Mesenchymal stem cell (in vitro differentiated cells and primary cell): ENCODE measurements at regions not wholly inside any gene's neighbourhood (a gene's known extent, or its start where the extent isn't known, plus 50 kb on each side); places are given as distances from the start of the nearest gene placed in this dataset.
"Not testable (repeated sequence)": the region's sequence is repeated elsewhere in the genome, so short reads cannot be mapped to it uniquely, and the experiment has no call there.

Experiments
- DNase-seq: peaks from one replicate; pipeline ENCODE4 v3.0.0-alpha.2; 2013
- H2AFZ ChIP-seq: one replicate; pipeline ENCODE4 v1.6.1; 2013; ENCODE audit warnings: low read depth, mild to moderate bottlenecking, control low read depth, inconsistent platforms, low read length, moderate library complexity
- H2AK5ac ChIP-seq: 2 replicates; pipeline ENCODE4 v1.6.1; 2013; ENCODE audit warnings: low read length, moderate library complexity, mild to moderate bottlenecking, inconsistent platforms; ENCODE audit not compliant: severe bottlenecking
- H2BK120ac ChIP-seq: one replicate; pipeline ENCODE4 v1.6.1; 2013; ENCODE audit warnings: low read depth, mild to moderate bottlenecking, inconsistent platforms, low read length, moderate library complexity
- H2BK12ac ChIP-seq, 2 experiments: one replicate each; pipeline ENCODE4 v1.6.1; 2013; ENCODE audit warnings: inconsistent platforms in 2 of 2, low read length in 2 of 2, mild to moderate bottlenecking in 2 of 2, moderate library complexity in 2 of 2, control low read depth in 1 of 2
- H2BK15ac ChIP-seq: one replicate; pipeline ENCODE4 v1.6.1; 2013; ENCODE audit warnings: mild to moderate bottlenecking, low read depth, inconsistent platforms; ENCODE audit not compliant: poor library complexity, severe bottlenecking
- H2BK5ac ChIP-seq: 2 replicates; pipeline ENCODE4 v1.6.1; 2013; ENCODE audit warnings: low read depth, mild to moderate bottlenecking, low read length, control low read depth, inconsistent platforms; ENCODE audit not compliant: poor library complexity, severe bottlenecking
- H3K14ac ChIP-seq, 2 experiments: one replicate each; pipeline ENCODE4 v1.6.1; 2013; ENCODE audit warnings: inconsistent platforms in 2 of 2, low read length in 2 of 2, control low read depth in 1 of 2, mild to moderate bottlenecking in 1 of 2, moderate library complexity in 1 of 2
- H3K18ac ChIP-seq, 2 experiments: one replicate each; pipeline ENCODE4 v1.6.1; 2013; ENCODE audit warnings: inconsistent platforms in 2 of 2, low read length in 2 of 2, control low read depth in 1 of 2, low read depth in 1 of 2, mild to moderate bottlenecking in 1 of 2
- H3K23ac ChIP-seq, 2 experiments: one replicate each; pipeline ENCODE4 v1.6.1; 2013; ENCODE audit warnings: inconsistent platforms in 2 of 2, low read length in 2 of 2, mild to moderate bottlenecking in 2 of 2, moderate library complexity in 2 of 2, control low read depth in 1 of 2
- H3K27ac ChIP-seq: 2 replicates; pipeline ENCODE4 v1.5.1; 2013; ENCODE audit warnings: mild to moderate bottlenecking, moderate library complexity, low read length, control low read depth, inconsistent platforms; ENCODE audit not compliant: poor library complexity, severe bottlenecking
- H3K27me3 ChIP-seq, 2 experiments: 2 replicates each; pipeline versions ENCODE4 v1.6.1 to v1.7.0; 2013; ENCODE audit warnings: low read length in 2 of 2, mild to moderate bottlenecking in 2 of 2, moderate library complexity in 2 of 2, control low read depth in 1 of 2, inconsistent platforms in 1 of 2; ENCODE audit not compliant: control insufficient read depth in 1 of 2, insufficient read depth in 1 of 2
- H3K36me3 ChIP-seq, 2 experiments: 2 replicates each; pipeline versions ENCODE4 v1.6.1 to v1.7.0; 2013; ENCODE audit warnings: low read length in 2 of 2, control low read depth in 1 of 2, inconsistent platforms in 1 of 2, low read depth in 1 of 2, mild to moderate bottlenecking in 1 of 2; ENCODE audit not compliant: insufficient read depth in 2 of 2, control insufficient read depth in 1 of 2
- H3K4ac ChIP-seq, 2 experiments: one replicate each; pipeline ENCODE4 v1.6.1; 2013; ENCODE audit warnings: inconsistent platforms in 2 of 2, low read length in 2 of 2, mild to moderate bottlenecking in 2 of 2, moderate library complexity in 2 of 2, control low read depth in 1 of 2, low read depth in 1 of 2
- H3K4me1 ChIP-seq: 2 replicates; pipeline ENCODE4 v1.6.1; 2013; ENCODE audit warnings: low read depth, low read length, control low read depth; ENCODE audit not compliant: control insufficient read depth, insufficient read depth
- H3K4me2 ChIP-seq: 2 replicates; pipeline ENCODE4 v1.6.1; 2013; ENCODE audit warnings: low read length, mild to moderate bottlenecking, inconsistent platforms; ENCODE audit not compliant: poor library complexity, severe bottlenecking
- H3K4me3 ChIP-seq, 2 experiments: 2 replicates each; pipeline versions ENCODE4 v1.5.1 to v1.7.0; 2013; ENCODE audit warnings: low read length in 2 of 2, mild to moderate bottlenecking in 2 of 2, control low read depth in 1 of 2, low read depth in 1 of 2; ENCODE audit not compliant: insufficient read depth in 1 of 2
- H3K79me1 ChIP-seq: replicated peaks from 2 replicates; pipeline ENCODE4 v1.6.1; 2013; ENCODE audit warnings: mild to moderate bottlenecking, control low read depth, low read length, inconsistent platforms; ENCODE audit not compliant: poor library complexity, severe bottlenecking
- H3K9ac ChIP-seq: 2 replicates; pipeline ENCODE4 v1.7.0; 2013; ENCODE audit warnings: mild to moderate bottlenecking, low read length, moderate library complexity
- H3K9me3 ChIP-seq: 2 replicates; pipeline ENCODE4 v1.7.0; 2013; ENCODE audit warnings: mild to moderate bottlenecking, low read length; ENCODE audit not compliant: control insufficient read depth
- H4K8ac ChIP-seq: one replicate; pipeline ENCODE4 v1.6.1; 2013; ENCODE audit warnings: inconsistent platforms, mild to moderate bottlenecking, low read length, moderate library complexity
- H4K91ac ChIP-seq: one replicate; pipeline ENCODE4 v1.6.1; 2013; ENCODE audit warnings: mild to moderate bottlenecking, low read length, inconsistent platforms
- WGBS: methylation state at CpG from one replicate; pipeline ENCODE4 v1.1.7; 2013; ENCODE audit warnings: mixed read lengths; 5-methylcytosine and 5-hydroxymethylcytosine counted together

DNA sequence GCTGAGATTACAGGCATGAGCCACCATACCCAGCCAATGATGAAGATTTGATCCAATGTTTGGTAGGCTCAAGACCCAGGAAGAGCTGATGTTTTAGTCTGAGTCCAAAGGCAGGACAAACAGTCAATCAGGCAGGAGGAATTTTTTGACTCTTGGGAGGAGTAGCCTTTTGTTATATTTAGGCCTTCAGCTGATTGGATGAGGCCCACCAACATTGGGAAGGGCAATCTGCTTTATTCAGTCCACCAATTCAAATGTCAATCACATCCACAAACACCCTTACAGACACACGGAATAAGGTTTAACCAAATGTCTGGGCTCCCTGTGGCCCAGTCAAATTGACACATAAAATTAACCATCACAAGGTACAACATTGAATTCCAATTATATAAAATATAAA, 61.9 kb upstream of the COX20 start:
- Histone ChIP-seq H3K9ac (no peak overlapping the region), H2BK15ac (no peak overlapping the region), H3K14ac (no peak overlapping the region), H3K27ac (no peak overlapping the region), H3K18ac (no peak overlapping the region), H2AK5ac (no peak overlapping the region), H3K36me3 (no peaks in the 10 kb centered on the region), H3K4me1 (no peaks in the 10 kb centered on the region), H2AFZ (no peak overlapping the region), H4K8ac (no peak overlapping the region), H3K4me3 (no peak overlapping the region), H2BK120ac (no peak overlapping the region), H3K79me1 (no peaks in the 10 kb centered on the region), H2BK5ac (no peak overlapping the region), H4K91ac (no peak overlapping the region), H3K9me3 (no peaks in the 10 kb centered on the region), H3K23ac (no peak overlapping the region), H2BK12ac (no peak overlapping the region), H3K4me2 (no peak overlapping the region), H3K27me3 (no peaks in the 10 kb centered on the region), H3K4ac (no peak overlapping the region)
- 86% methylated on average over 1 of the region's 1 CpG for WGBS
- no peak for DNase-seq

GRCh38 chr1:244776783-244777182, 58.7 kb upstream of the COX20 start:
- H2AFZ ChIP-seq, H2BK15ac ChIP-seq, H3K14ac ChIP-seq, H2BK120ac ChIP-seq, H2BK5ac ChIP-seq, H2AK5ac ChIP-seq, DNase-seq, H3K4me1 ChIP-seq, H3K9me3 ChIP-seq, H3K27ac ChIP-seq, H3K79me1 ChIP-seq, H3K4me3 ChIP-seq, H3K4me2 ChIP-seq, H2BK12ac ChIP-seq, H4K91ac ChIP-seq, H3K36me3 ChIP-seq, H3K27me3 ChIP-seq, H3K4ac ChIP-seq, H3K9ac ChIP-seq, H3K23ac ChIP-seq, H3K18ac ChIP-seq, H4K8ac ChIP-seq: not testable (repeated sequence)
- WGBS = no CpG with 5 or more reads among the region's 1 CpG

GRCh38 chr1:244778344-244778743, 57.1 kb upstream of the COX20 start:
- H3K4me1 ChIP-seq = peaks cover 4% of the 10 kb centered on the region
- peak overlapping the region; percentile 8 for H3K27ac ChIP-seq
- no peak overlapping the region for H3K14ac ChIP-seq
- H2BK120ac ChIP-seq = no peak overlapping the region
- H3K9me3 ChIP-seq = no peaks in the 10 kb centered on the region
- no peak overlapping the region for H3K23ac ChIP-seq
- H3K9ac ChIP-seq = no peak overlapping the region
- no peaks in the 10 kb centered on the region for H3K36me3 ChIP-seq
- no peak overlapping the region for H3K4me3 ChIP-seq
- no peak overlapping the region for H2BK12ac ChIP-seq
- H3K27me3 ChIP-seq = no peaks in the 10 kb centered on the region
- no peak overlapping the region for H3K4ac ChIP-seq
- no peak overlapping the region for H3K18ac ChIP-seq
- no peak overlapping the region for H4K8ac ChIP-seq
- no peak overlapping the region for H2AFZ ChIP-seq
- WGBS = no CpG with 5 or more reads among the region's 2 CpGs
- H3K4me2 ChIP-seq = no peak overlapping the region
- no peak overlapping the region for H2AK5ac ChIP-seq
- H3K79me1 ChIP-seq = no peaks in the 10 kb centered on the region
- H4K91ac ChIP-seq = no peak overlapping the region
- peak; percentile 72 for DNase-seq
- no peak overlapping the region for H2BK5ac ChIP-seq
- no peak overlapping the region for H2BK15ac ChIP-seq

DNA sequence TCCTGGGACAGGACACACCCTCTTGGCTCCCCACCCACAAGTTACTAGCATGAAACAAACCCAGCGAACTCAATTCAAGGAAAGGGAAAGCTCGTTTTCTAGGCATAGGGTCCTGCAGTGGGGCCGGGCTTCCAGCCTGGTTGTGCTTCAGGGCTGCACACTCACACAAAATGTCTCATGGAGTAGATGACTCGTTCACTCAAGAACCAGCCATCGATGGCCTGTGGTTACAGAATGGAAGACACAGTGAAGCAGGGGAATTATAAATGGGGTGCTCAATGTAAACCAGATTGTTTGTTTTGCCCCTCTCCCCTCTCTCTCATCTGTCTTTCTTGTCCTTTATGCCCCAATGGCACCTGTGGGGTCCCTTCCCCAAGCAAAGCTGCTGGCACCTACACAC, 56.0 kb upstream of the COX20 start:
- Histone ChIP-seq H2BK12ac (no peak overlapping the region), H2AFZ (no peak overlapping the region), H2BK120ac (no peak overlapping the region), H3K4me1 (peaks cover 4% of the 10 kb centered on the region), H3K4me3 (no peak overlapping the region), H2BK5ac (no peak overlapping the region), H3K18ac (no peak overlapping the region), H2AK5ac (no peak overlapping the region), H3K27me3 (no peaks in the 10 kb centered on the region), H3K9me3 (no peaks in the 10 kb centered on the region), H3K4ac (no peak overlapping the region), H3K14ac (no peak overlapping the region), H3K23ac (no peak overlapping the region), H3K4me2 (no peak overlapping the region), H3K9ac (no peak overlapping the region), H3K27ac (no peak overlapping the region), H3K79me1 (no peaks in the 10 kb centered on the region), H2BK15ac (no peak overlapping the region), H3K36me3 (no peaks in the 10 kb centered on the region), H4K8ac (no peak overlapping the region), H4K91ac (no peak overlapping the region)
- 69% methylated on average over 5 of the region's 5 CpGs for WGBS
- peak; percentile 21 for DNase-seq
